ENCODE measurements at regions not wholly inside any gene's neighbourhood (a gene's known extent, or its start where the extent isn't known, plus 50 kb on each side); places are given as distances from the start of the nearest gene placed in this dataset.

- no peak for TF ChIP-seq POLR2AphosphoS5 (IDR thresholded peaks at IDR 0.05; ENCODE audit: low read depth, low read length)
- no peak for TF ChIP-seq TAF1 (IDR thresholded peaks at IDR 0.05; ENCODE audit: borderline replicate concordance, insufficient read depth, low read length)
Measured at GRCh38 chr5:124551939-124552279, 194.5 kb downstream of the ZNF608 start.
